ENCODE measurements at regions not wholly inside any gene's neighbourhood (a gene's known extent, or its start where the extent isn't known, plus 50 kb on each side); places are given as distances from the start of the nearest gene placed in this dataset.

DNA sequence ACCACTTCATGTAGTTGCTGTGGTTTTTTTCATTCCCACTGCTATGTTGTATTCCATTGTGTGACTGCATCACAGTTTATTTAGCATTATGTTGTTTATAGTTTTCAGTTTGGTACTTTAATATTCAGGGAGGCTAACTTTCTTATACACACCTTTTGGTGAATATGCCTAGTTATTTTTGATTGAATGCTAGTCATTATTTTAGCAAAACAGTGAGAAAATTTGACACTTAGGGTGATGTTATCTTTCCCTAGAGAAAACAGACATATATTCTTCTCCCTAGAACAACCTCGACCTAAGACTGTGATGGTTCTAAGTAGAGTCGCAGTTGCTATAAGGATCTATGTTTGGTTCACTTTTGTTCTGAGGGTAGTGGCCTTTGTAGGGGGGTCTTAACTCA lies 120.8 kb upstream of the B3GAT2 start:
- Histone ChIP-seq H3K79me2 (ENCODE audit: insufficient read depth, low read length) (no peaks in the 10 kb centered on the region), H3K4me1 (ENCODE audit: control insufficient read depth in 1 of 2, insufficient read depth in 2 of 2, low read length in 2 of 2) (no peaks in the 10 kb centered on the region), H3K4me3 (replicated peaks in 1 of 3; ENCODE audit: low read depth in 2 of 3, low read length in 3 of 3) (no peak overlapping the region), H3K9ac (ENCODE audit: insufficient read depth, low read length, poor library complexity, severe bottlenecking) (no peak overlapping the region), H3K27ac (ENCODE audit: low read depth in 1 of 2, low read length in 2 of 2) (no peak overlapping the region), H3K4me2 (replicated peaks; ENCODE audit: extremely low read depth, low read length, poor library complexity, severe bottlenecking) (no peak overlapping the region), H2AFZ (ENCODE audit: insufficient read depth, low read depth, low read length, poor library complexity, severe bottlenecking) (no peak overlapping the region), H4K20me1 (ENCODE audit: insufficient read depth, low read length) (no peaks in the 10 kb centered on the region), H3K27me3 (ENCODE audit: control insufficient read depth in 2 of 2, insufficient read depth in 2 of 2, low read length in 2 of 2) (no peaks in the 10 kb centered on the region), H3K36me3 (replicated peaks in 1 of 2; ENCODE audit: control insufficient read depth in 1 of 2, insufficient read depth in 2 of 2, low read length in 2 of 2) (no peaks in the 10 kb centered on the region), H3K9me3 (replicated peaks in 1 of 2; ENCODE audit: control insufficient read depth in 1 of 2, insufficient read depth in 1 of 2, low read length in 2 of 2) (peaks cover 3 to 5% of the 10 kb centered on the region in 2 donors)
- no peak overlapping the region for H3K27ac Mint-ChIP-seq
- TF ChIP-seq, protein P1, sequence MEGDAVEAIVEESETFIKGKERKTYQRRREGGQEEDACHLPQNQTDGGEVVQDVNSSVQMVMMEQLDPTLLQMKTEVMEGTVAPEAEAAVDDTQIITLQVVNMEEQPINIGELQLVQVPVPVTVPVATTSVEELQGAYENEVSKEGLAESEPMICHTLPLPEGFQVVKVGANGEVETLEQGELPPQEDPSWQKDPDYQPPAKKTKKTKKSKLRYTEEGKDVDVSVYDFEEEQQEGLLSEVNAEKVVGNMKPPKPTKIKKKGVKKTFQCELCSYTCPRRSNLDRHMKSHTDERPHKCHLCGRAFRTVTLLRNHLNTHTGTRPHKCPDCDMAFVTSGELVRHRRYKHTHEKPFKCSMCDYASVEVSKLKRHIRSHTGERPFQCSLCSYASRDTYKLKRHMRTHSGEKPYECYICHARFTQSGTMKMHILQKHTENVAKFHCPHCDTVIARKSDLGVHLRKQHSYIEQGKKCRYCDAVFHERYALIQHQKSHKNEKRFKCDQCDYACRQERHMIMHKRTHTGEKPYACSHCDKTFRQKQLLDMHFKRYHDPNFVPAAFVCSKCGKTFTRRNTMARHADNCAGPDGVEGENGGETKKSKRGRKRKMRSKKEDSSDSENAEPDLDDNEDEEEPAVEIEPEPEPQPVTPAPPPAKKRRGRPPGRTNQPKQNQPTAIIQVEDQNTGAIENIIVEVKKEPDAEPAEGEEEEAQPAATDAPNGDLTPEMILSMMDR (IDR thresholded peaks at IDR 0.05), result no peak
- peaks cover 6 to 19% (median 14%) of the 10 kb centered on the region in 7 donors for H3K9me3 Mint-ChIP-seq
- H3K4me3 Mint-ChIP-seq, result no peak overlapping the region
- H3K27me3 Mint-ChIP-seq (ENCODE audit: low read depth in 3 of 3), result peaks cover 2 to 4% (median 2%) of the 10 kb centered on the region in 3 donors
- DNase-seq, result no peak
- peaks cover 3% of the 10 kb centered on the region for H3K4me1 Mint-ChIP-seq
- intact Hi-C loops (cut with micrococcal nuclease), result no loop called here
- WGBS (ENCODE audit: insufficient coverage), result no CpG with 5 or more reads among the region's 2 CpGs
- H3K36me3 Mint-ChIP-seq, result no peaks in the 10 kb centered on the region

DNA sequence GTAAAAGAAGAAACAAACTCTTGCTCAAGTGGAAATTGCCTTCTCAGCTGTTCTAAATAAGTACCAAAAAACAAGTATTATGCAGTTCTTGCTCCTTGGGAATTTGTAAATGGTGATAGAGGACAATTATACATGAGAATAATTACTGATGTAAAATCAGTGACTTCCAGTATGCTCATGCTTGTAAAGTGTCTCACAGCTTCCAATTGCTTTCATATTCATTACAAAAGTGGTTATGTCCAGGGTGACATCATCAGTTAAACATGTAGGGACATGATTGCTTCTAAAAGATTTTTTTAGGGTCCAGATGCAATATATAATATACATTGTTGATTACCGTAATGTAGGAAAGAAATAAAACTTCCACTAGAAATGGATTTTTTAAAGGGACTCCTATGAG lies 122.8 kb upstream of the B3GAT2 start:
- Histone ChIP-seq H3K4me3 (replicated peaks in 1 of 3; ENCODE audit: low read depth in 2 of 3, low read length in 3 of 3) (no peak overlapping the region), H3K36me3 (replicated peaks in 1 of 2; ENCODE audit: control insufficient read depth in 1 of 2, insufficient read depth in 2 of 2, low read length in 2 of 2) (no peaks in the 10 kb centered on the region), H3K9ac (ENCODE audit: insufficient read depth, low read length, poor library complexity, severe bottlenecking) (no peak overlapping the region), H4K20me1 (ENCODE audit: insufficient read depth, low read length) (no peaks in the 10 kb centered on the region), H3K27me3 (ENCODE audit: control insufficient read depth in 2 of 2, insufficient read depth in 2 of 2, low read length in 2 of 2) (no peaks in the 10 kb centered on the region), H3K4me2 (replicated peaks; ENCODE audit: extremely low read depth, low read length, poor library complexity, severe bottlenecking) (no peak overlapping the region), H3K27ac (ENCODE audit: low read depth in 1 of 2, low read length in 2 of 2) (no peak overlapping the region), H3K9me3 (replicated peaks in 1 of 2; ENCODE audit: control insufficient read depth in 1 of 2, insufficient read depth in 1 of 2, low read length in 2 of 2) (peaks cover 3 to 5% of the 10 kb centered on the region in 2 donors), H3K79me2 (ENCODE audit: insufficient read depth, low read length) (no peaks in the 10 kb centered on the region), H2AFZ (ENCODE audit: insufficient read depth, low read depth, low read length, poor library complexity, severe bottlenecking) (no peak overlapping the region), H3K4me1 (ENCODE audit: control insufficient read depth in 1 of 2, insufficient read depth in 2 of 2, low read length in 2 of 2) (no peaks in the 10 kb centered on the region)
- Mint-ChIP-seq H3K27me3 (ENCODE audit: low read depth in 3 of 3) (peaks cover 0 to 2% (median 2%) of the 10 kb centered on the region in 3 donors), H3K4me3 (no peak overlapping the region), H3K36me3 (no peaks in the 10 kb centered on the region), H3K9me3 (peaks cover 6 to 17% (median 14%) of the 10 kb centered on the region in 7 donors), H3K27ac (no peak overlapping the region), H3K4me1 (peaks cover 3% of the 10 kb centered on the region)
- no peak for DNase-seq
- WGBS (ENCODE audit: insufficient coverage), result no CpG with 5 or more reads among the region's 1 CpG
- intact Hi-C loops (cut with micrococcal nuclease), result no loop called here
- TF ChIP-seq, protein P1 (IDR thresholded peaks at IDR 0.05), result no peak
